H1 (cell line): ENCODE measurements at regions not wholly inside any gene's neighbourhood (a gene's known extent, or its start where the extent isn't known, plus 50 kb on each side); places are given as distances from the start of the nearest gene placed in this dataset.
"Not testable (repeated sequence)": the region's sequence is repeated elsewhere in the genome, so short reads cannot be mapped to it uniquely, and the experiment has no call there.

Source experiments
- CTCF ChIA-PET: fragments of 300-600 bp; sonication (Branson Sonifier 250); formaldehyde crosslinking; loops from one replicate; lab custom pipeline; 2021; ENCODE audit not compliant: partially characterized antibody; lab: Charles Lee
- POLR2A ChIA-PET: fragments of 300-600 bp; sonication (Branson Sonifier 250); formaldehyde crosslinking; loops from one replicate; lab custom pipeline; 2021; ENCODE audit warnings: inconsistent platforms; ENCODE audit not compliant: partially characterized antibody; lab: Charles Lee
- DNase-seq, 2 experiments: peaks; one replicate each; pipeline versions ENCODE4 v3.0.0 to v3.0.0-alpha.2; 2010 to 2022; ENCODE audit warnings: low spot score in 2 of 2, low read depth in 1 of 2, mixed read lengths in 1 of 2
- FAIRE-seq: peaks from 2 replicates; lab custom pipeline; 2011; peaks lifted over from hg19 to GRCh38; lab: Jason Lieb, UNC
- H2AFZ ChIP-seq: 2 replicates; pipeline ENCODE4 v1.8.1; 2012; ENCODE audit warnings: low read length, inconsistent platforms
- H2AK5ac ChIP-seq: 2 replicates; pipeline ENCODE4 v1.6.1; 2013; ENCODE audit warnings: low read depth, low read length
- H2BK120ac ChIP-seq: replicated peaks from 2 replicates; pipeline ENCODE3; 2013; ENCODE audit warnings: low read depth, low read length, inconsistent platforms
- H2BK12ac ChIP-seq: 2 replicates; pipeline ENCODE4 v1.6.1; 2013; ENCODE audit warnings: low read depth, low read length
- H2BK15ac ChIP-seq: 2 replicates; pipeline ENCODE4 v1.6.1; 2013; ENCODE audit warnings: low read length
- H2BK20ac ChIP-seq: 2 replicates; pipeline ENCODE4 v1.6.1; 2013; ENCODE audit warnings: low read length
- H2BK5ac ChIP-seq: 2 replicates; pipeline ENCODE4 v1.6.1; 2013; ENCODE audit warnings: low read depth, low read length
- H3K14ac ChIP-seq: 2 replicates; pipeline ENCODE4 v1.6.1; 2013; ENCODE audit warnings: inconsistent platforms; ENCODE audit not compliant: insufficient read length
- H3K18ac ChIP-seq: 2 replicates; pipeline ENCODE4 v1.6.1; 2013; ENCODE audit warnings: low read length; ENCODE audit errors: extremely low read depth
- H3K23ac ChIP-seq: 2 replicates; pipeline ENCODE4 v1.6.1; 2013; ENCODE audit warnings: inconsistent platforms; ENCODE audit not compliant: insufficient read length
- H3K23me2 ChIP-seq: 2 replicates; pipeline ENCODE4 v1.6.1; 2013; ENCODE audit warnings: low read depth, low read length
- H3K27ac ChIP-seq: 2 replicates; pipeline ENCODE4 v1.6.1; 2011; ENCODE audit warnings: low read depth, low read length, inconsistent platforms
- H3K27me3 ChIP-seq, 4 experiments: replicated peaks in 1 of 4; 1 replicate in 1 of 4; 2 replicates in 3 of 4; pipeline versions ENCODE4 v1.6.1 to v1.8.1; 2011 to 2013; ENCODE audit warnings: low read length in 3 of 4, mild to moderate bottlenecking in 3 of 4, inconsistent platforms in 2 of 4, mixed read lengths in 2 of 4, moderate library complexity in 1 of 4; ENCODE audit not compliant: control insufficient read depth in 3 of 4, insufficient read depth in 3 of 4; ENCODE audit errors: extremely low read depth in 1 of 4
- H3K36me3 ChIP-seq, 4 experiments: 2 replicates each; pipeline versions ENCODE4 v1.6.1 to v1.8.1; 2011 to 2013; ENCODE audit warnings: mild to moderate bottlenecking in 4 of 4, low read length in 3 of 4, moderate library complexity in 2 of 4, control low read depth in 1 of 4, inconsistent platforms in 1 of 4; ENCODE audit not compliant: insufficient read depth in 4 of 4, control insufficient read depth in 2 of 4
- H3K4ac ChIP-seq: replicated peaks from 2 replicates; pipeline ENCODE3; 2013; ENCODE audit warnings: low read length, low read depth, mixed read lengths, inconsistent platforms; ENCODE audit not compliant: insufficient read length
- H3K4me1 ChIP-seq, 4 experiments: replicated peaks in 1 of 4; 1 replicate in 1 of 4; 2 replicates in 3 of 4; pipeline versions ENCODE4 v1.6.1 to v1.8.1; 2011 to 2013; ENCODE audit warnings: low read length in 3 of 4, inconsistent platforms in 2 of 4, mixed read lengths in 1 of 4; ENCODE audit not compliant: insufficient read depth in 4 of 4, control insufficient read depth in 3 of 4
- H3K4me2 ChIP-seq, 2 experiments: 2 replicates each; pipeline versions ENCODE4 v1.6.1 to v1.8.1; 2011 to 2013; ENCODE audit warnings: low read depth in 2 of 2, low read length in 2 of 2, control low read depth in 1 of 2, inconsistent platforms in 1 of 2, mild to moderate bottlenecking in 1 of 2; ENCODE audit not compliant: insufficient read depth in 1 of 2
- H3K4me3 ChIP-seq, 4 experiments: fragments of 200-600, 300-600 bp in 1 of 4; sonication (generic), shearing (Covaris generic), sonication (Bioruptor Twin) in 1 of 4; 2 replicates each; pipeline versions ENCODE4 v1.5.1 to v1.8.1; 2011 to 2016; ENCODE audit warnings: low read length in 4 of 4, low read depth in 3 of 4, control low read depth in 2 of 4, inconsistent platforms in 2 of 4, mild to moderate bottlenecking in 2 of 4, mixed read lengths in 1 of 4, moderate library complexity in 1 of 4; ENCODE audit not compliant: insufficient read depth in 2 of 4; ENCODE audit errors: extremely low read depth in 1 of 4
- H3K56ac ChIP-seq: replicated peaks from 2 replicates; pipeline ENCODE3; 2013; ENCODE audit warnings: low read depth, mild to moderate bottlenecking, mixed read lengths, low read length, inconsistent platforms; ENCODE audit not compliant: insufficient read length
- H3K79me1 ChIP-seq: 2 replicates; pipeline ENCODE4 v1.6.1; 2013; ENCODE audit warnings: low read depth, low read length, control low read depth
- H3K79me2 ChIP-seq, 2 experiments: 2 replicates each; pipeline versions ENCODE4 v1.6.1 to v1.8.1; 2012 to 2013; ENCODE audit warnings: low read length in 2 of 2, mild to moderate bottlenecking in 2 of 2, inconsistent platforms in 1 of 2; ENCODE audit not compliant: insufficient read depth in 2 of 2, control insufficient read depth in 1 of 2
- H3K9ac ChIP-seq, 4 experiments: replicated peaks in 1 of 4; 1 replicate in 1 of 4; 2 replicates in 3 of 4; pipeline versions ENCODE4 v1.6.1 to v1.8.1; 2011 to 2013; ENCODE audit warnings: low read depth in 3 of 4, low read length in 3 of 4, control low read depth in 2 of 4, mild to moderate bottlenecking in 2 of 4, moderate library complexity in 2 of 4, inconsistent platforms in 1 of 4; ENCODE audit errors: extremely low read depth in 1 of 4
- H3K9me3 ChIP-seq, 2 experiments: 2 replicates each; pipeline versions ENCODE4 v1.6.1 to v1.8.1; 2012 to 2013; ENCODE audit warnings: mild to moderate bottlenecking in 2 of 2, moderate library complexity in 2 of 2, control low read depth in 1 of 2, inconsistent platforms in 1 of 2, low read depth in 1 of 2, low read length in 1 of 2, mixed read lengths in 1 of 2; ENCODE audit not compliant: insufficient read depth in 2 of 2
- H4K20me1 ChIP-seq, 2 experiments: replicated peaks in 1 of 2; 2 replicates each; pipeline versions ENCODE3 to v1.8.1; 2011 to 2013; ENCODE audit warnings: inconsistent platforms in 2 of 2, low read length in 2 of 2, mild to moderate bottlenecking in 1 of 2; ENCODE audit not compliant: insufficient read depth in 2 of 2, control insufficient read depth in 1 of 2
- H4K5ac ChIP-seq: 2 replicates; pipeline ENCODE4 v1.6.1; 2013; ENCODE audit warnings: low read length, low read depth, mixed read lengths, inconsistent platforms; ENCODE audit not compliant: insufficient read length
- H4K8ac ChIP-seq: 2 replicates; pipeline ENCODE4 v1.8.0; 2013; ENCODE audit warnings: mild to moderate bottlenecking, moderate library complexity, low read length, inconsistent platforms; ENCODE audit not compliant: insufficient read depth; ENCODE audit errors: extremely low read depth
- H4K91ac ChIP-seq: replicated peaks from 2 replicates; pipeline ENCODE3; 2013; ENCODE audit warnings: low read length, mixed read lengths, inconsistent platforms; ENCODE audit not compliant: insufficient read length
- EZH2 ChIP-seq: fragments of 200-600 bp; sonication (generic); IDR thresholded peaks from 2 replicates; pipeline ENCODE4 v1.7.1; 2012; ENCODE audit warnings: low read depth, mild to moderate bottlenecking, moderate library complexity, low read length, inconsistent platforms; ENCODE audit not compliant: severe bottlenecking
- JUND ChIP-seq: IDR thresholded peaks from 2 replicates; pipeline ENCODE4 v1.6.1; 2011; ENCODE audit warnings: mild to moderate bottlenecking, improper control_type of control experiment, low read length
- POLR2A ChIP-seq, 2 experiments: IDR thresholded peaks; 1 replicate in 1 of 2; 2 replicates in 1 of 2; pipeline ENCODE4 v1.6.1; 2011; ENCODE audit warnings: low read depth in 2 of 2, low read length in 2 of 2, mild to moderate bottlenecking in 2 of 2; ENCODE audit errors: control extremely low read depth in 1 of 2
- TBP ChIP-seq: IDR thresholded peaks from 2 replicates; pipeline ENCODE4 v1.6.1; 2011; ENCODE audit warnings: low read depth, low read length, improper control_type of control experiment
- WGBS, 2 experiments: shearing (Covaris generic) in 1 of 2; methylation state at CpG; one replicate each; pipeline versions ENCODE4 v1.1.6 to v1.1.7; 2013 to 2015; ENCODE audit warnings: low lambda C conversion rate in 2 of 2, mixed read lengths in 2 of 2, inconsistent platforms in 1 of 2, low coverage in 1 of 2, missing lambda C conversion rate in 1 of 2; ENCODE audit not compliant: insufficient replicate concordance in 2 of 2, insufficient coverage in 1 of 2, insufficient read length in 1 of 2; ENCODE audit errors: extremely low coverage in 1 of 2, missing lambda C conversion rate in 1 of 2; 5-methylcytosine and 5-hydroxymethylcytosine counted together

- no peak overlapping the region for H3K56ac ChIP-seq
- H3K79me2 ChIP-seq: no peaks in the 10 kb centered on the region
- H2AFZ ChIP-seq: no peak overlapping the region
- H3K23ac ChIP-seq: no peak overlapping the region
- H2AK5ac ChIP-seq: no peak overlapping the region
- no peak overlapping the region for H3K4me2 ChIP-seq
- no peak overlapping the region for H4K5ac ChIP-seq
- no peak overlapping the region for H4K8ac ChIP-seq
- peaks cover 0 to 8% of the 10 kb centered on the region in 2 experiments; a peak in 2 of 4 replicates for H3K9me3 ChIP-seq
- TF ChIP-seq JUND (no peak), EZH2 (no peak), POLR2A (IDR thresholded peaks at IDR 0.05; ENCODE audit: control extremely low read depth in 1 of 2, low read depth in 2 of 2, low read length in 2 of 2) (no peak), TBP (no peak)
- H3K23me2 ChIP-seq: 0 out of 2 replicates have a peak, but pooled peaks cover 2% of the 10 kb centered on the region
- FAIRE-seq: no peak
- H2BK20ac ChIP-seq: no peak overlapping the region
- H3K4me3 ChIP-seq: no peak overlapping the region
- no peaks in the 10 kb centered on the region for H3K4me1 ChIP-seq
- ChIA-PET CTCF (no interaction called here), POLR2A (no interaction called here)
- no peak overlapping the region for H2BK12ac ChIP-seq
- no peak overlapping the region for H3K18ac ChIP-seq
- H3K27ac ChIP-seq: no peak overlapping the region
- H3K36me3 ChIP-seq: no peaks in the 10 kb centered on the region
- no peaks in the 10 kb centered on the region for H3K27me3 ChIP-seq
- no peak overlapping the region for H4K91ac ChIP-seq
- H2BK5ac ChIP-seq: no peak overlapping the region
- H3K14ac ChIP-seq: no peak overlapping the region
- no peaks in the 10 kb centered on the region for H4K20me1 ChIP-seq
- H3K9ac ChIP-seq: no peak overlapping the region
- no peak overlapping the region for H2BK120ac ChIP-seq
- no peak for DNase-seq
- no peaks in the 10 kb centered on the region for H3K79me1 ChIP-seq
- H3K4ac ChIP-seq: no peak overlapping the region
- no peak overlapping the region for H2BK15ac ChIP-seq
Measured at GRCh38 chr10:62699148-62699547, 105.4 kb upstream of the ADO start.

GRCh38 chr10:62704121-62704520, 100.4 kb upstream of the ADO start:
- H3K79me1 ChIP-seq, FAIRE-seq, H3K79me2 ChIP-seq, H3K9me3 ChIP-seq, H4K20me1 ChIP-seq, H4K5ac ChIP-seq, H2BK15ac ChIP-seq, H3K9ac ChIP-seq, H3K4me2 ChIP-seq, H2BK120ac ChIP-seq, POLR2A ChIA-PET, H2AFZ ChIP-seq, H3K23me2 ChIP-seq, H3K4me3 ChIP-seq, CTCF ChIA-PET, H4K91ac ChIP-seq, H2BK5ac ChIP-seq, H2AK5ac ChIP-seq, H3K56ac ChIP-seq, H3K18ac ChIP-seq, DNase-seq, H2BK12ac ChIP-seq, H3K4ac ChIP-seq, H3K36me3 ChIP-seq, H4K8ac ChIP-seq, H3K14ac ChIP-seq, H3K4me1 ChIP-seq, H3K27me3 ChIP-seq, H3K23ac ChIP-seq, H2BK20ac ChIP-seq, H3K27ac ChIP-seq: not testable (repeated sequence)
- WGBS, 2 experiments: 94% methylated on average over 3 of the region's 3 CpGs; no CpG with 5 or more reads in 1 of the 2 experiments
